Astrocyte of the spinal cord (primary cell): ENCODE measurements at regions not wholly inside any gene's neighbourhood (a gene's known extent, or its start where the extent isn't known, plus 50 kb on each side); places are given as distances from the start of the nearest gene placed in this dataset.

ENCODE experiments used
- DNase-seq: peaks from one replicate; pipeline ENCODE4 v3.0.0; 2011; ENCODE audit warnings: low read depth, low spot score
- H3K4me3 ChIP-seq: 2 replicates; pipeline ENCODE4 v1.5.1; 2011; ENCODE audit warnings: low read depth, mild to moderate bottlenecking, low read length, moderate library complexity
- CTCF ChIP-seq: IDR thresholded peaks from 2 replicates; pipeline ENCODE4 v1.5.1; 2012; ENCODE audit warnings: low read depth, mild to moderate bottlenecking, low read length, inconsistent platforms
- in situ Hi-C: cut with HindIII; loops from 2 replicates; pipeline ENCODE4 v1.10.0; 2017; ENCODE audit warnings: low sequenced_read_pairs

GRCh38 chr6:28764761-28765282 is 159.0 kb downstream of the TRIM27 start:
- TF ChIP-seq CTCF = no peak
- in situ Hi-C loops = no loop called here
- H3K4me3 ChIP-seq = no peak overlapping the region
- DNase-seq = no peak

- no peak overlapping the region for H3K4me3 ChIP-seq
- TF ChIP-seq CTCF = no peak
- in situ Hi-C loops = no loop called here
- DNase-seq = no peak
Measured at GRCh38 chr6:28765978-28766351, 157.8 kb downstream of the TRIM27 start.

- DNase-seq = no peak
- TF ChIP-seq CTCF = no peak
- in situ Hi-C loops = no loop called here
- no peak overlapping the region for H3K4me3 ChIP-seq
Measured at GRCh38 chr6:28766426-28766825, 157.4 kb downstream of the TRIM27 start.

GRCh38 chr6:28767133-28767532 is 156.7 kb downstream of the TRIM27 start:
- in situ Hi-C loops = no loop called here
- no peak for TF ChIP-seq CTCF
- no peak for DNase-seq
- no peak overlapping the region for H3K4me3 ChIP-seq

GRCh38 chr6:28767691-28768090 is 156.1 kb downstream of the TRIM27 start:
- H3K4me3 ChIP-seq = no peak overlapping the region
- no peak for TF ChIP-seq CTCF
- in situ Hi-C loops = no loop called here
- DNase-seq = no peak

- no peak overlapping the region for H3K4me3 ChIP-seq
- DNase-seq = no peak
- in situ Hi-C loops = no loop called here
- TF ChIP-seq CTCF = no peak
Measured at GRCh38 chr6:28768187-28768913, 155.4 kb downstream of the TRIM27 start.
